Testis (tissue), 2 donors: ENCODE measurements at regions not wholly inside any gene's neighbourhood (a gene's known extent, or its start where the extent isn't known, plus 50 kb on each side); places are given as distances from the start of the nearest gene placed in this dataset.

Source experiments
- POLR2A ChIP-seq: fragments of 450-650 bp; IDR thresholded peaks from one replicate; pipeline ENCODE4 v1.6.1; 2017; ENCODE audit warnings: antibody characterized with exemption, mild to moderate bottlenecking, moderate library complexity
- TF ChIP-seq, protein P1 (sequence below), 3 experiments: fragments of 450-650 bp in 2 of 3; fragments of 200-600 bp in 1 of 3; sonication (generic) in 1 of 3; IDR thresholded peaks; one replicate each; pipeline ENCODE4 v1.5.1; 2016 to 2019; ENCODE audit warnings: antibody characterized with exemption in 3 of 3, mild to moderate bottlenecking in 2 of 3, moderate library complexity in 1 of 3

DNA sequence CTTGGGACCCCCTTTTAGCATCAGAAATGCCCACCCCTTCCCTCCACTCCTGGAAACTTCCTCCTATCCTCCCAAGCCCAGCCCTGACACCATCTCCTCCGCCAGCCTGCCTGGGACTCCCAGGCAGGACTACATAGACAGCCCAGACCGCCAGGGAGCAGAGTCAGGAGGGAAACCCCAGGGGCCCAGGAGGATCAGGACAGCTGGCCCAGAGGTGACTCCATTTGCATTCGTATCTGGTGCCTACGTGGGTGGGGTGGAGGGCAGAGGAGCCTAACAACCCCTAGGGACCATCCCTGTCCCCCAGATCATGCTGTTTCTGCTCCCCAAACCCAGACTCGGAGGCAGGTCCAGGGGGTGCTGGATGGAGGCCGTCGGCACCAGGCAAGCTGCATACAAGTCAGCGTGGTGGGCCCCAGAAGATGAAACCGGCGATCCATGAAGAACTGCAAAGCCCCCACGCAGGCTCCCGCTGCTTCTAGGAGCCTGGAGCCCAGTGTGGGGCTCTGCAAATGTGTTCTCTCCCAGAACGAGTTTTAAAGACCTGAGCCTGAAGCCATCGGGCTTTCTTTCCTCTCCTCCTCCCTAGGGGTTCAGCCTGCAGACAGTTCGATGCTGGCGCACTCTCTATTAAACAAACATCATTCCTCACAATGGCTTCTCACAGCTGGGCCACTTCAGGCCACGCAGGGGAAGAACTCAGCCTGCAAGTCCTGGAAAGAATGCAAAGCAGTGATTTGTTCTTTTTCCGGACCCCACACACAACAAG is 1506.8 kb downstream of the BRD1 start:
- TF ChIP-seq, protein P1, sequence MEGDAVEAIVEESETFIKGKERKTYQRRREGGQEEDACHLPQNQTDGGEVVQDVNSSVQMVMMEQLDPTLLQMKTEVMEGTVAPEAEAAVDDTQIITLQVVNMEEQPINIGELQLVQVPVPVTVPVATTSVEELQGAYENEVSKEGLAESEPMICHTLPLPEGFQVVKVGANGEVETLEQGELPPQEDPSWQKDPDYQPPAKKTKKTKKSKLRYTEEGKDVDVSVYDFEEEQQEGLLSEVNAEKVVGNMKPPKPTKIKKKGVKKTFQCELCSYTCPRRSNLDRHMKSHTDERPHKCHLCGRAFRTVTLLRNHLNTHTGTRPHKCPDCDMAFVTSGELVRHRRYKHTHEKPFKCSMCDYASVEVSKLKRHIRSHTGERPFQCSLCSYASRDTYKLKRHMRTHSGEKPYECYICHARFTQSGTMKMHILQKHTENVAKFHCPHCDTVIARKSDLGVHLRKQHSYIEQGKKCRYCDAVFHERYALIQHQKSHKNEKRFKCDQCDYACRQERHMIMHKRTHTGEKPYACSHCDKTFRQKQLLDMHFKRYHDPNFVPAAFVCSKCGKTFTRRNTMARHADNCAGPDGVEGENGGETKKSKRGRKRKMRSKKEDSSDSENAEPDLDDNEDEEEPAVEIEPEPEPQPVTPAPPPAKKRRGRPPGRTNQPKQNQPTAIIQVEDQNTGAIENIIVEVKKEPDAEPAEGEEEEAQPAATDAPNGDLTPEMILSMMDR (IDR thresholded peaks at IDR 0.05) = no peak
- TF ChIP-seq POLR2A = no peak
